ENCODE measurements at regions not wholly inside any gene's neighbourhood (a gene's known extent, or its start where the extent isn't known, plus 50 kb on each side); places are given as distances from the start of the nearest gene placed in this dataset.

- H3K18ac ChIP-seq (ENCODE audit: low read depth in 1 of 2, low read length in 2 of 2): no peak overlapping the region
- no peak overlapping the region for H2AK5ac ChIP-seq (ENCODE audit: low read length, severe bottlenecking)
- H3K4me1 ChIP-seq (ENCODE audit: control insufficient read depth, insufficient read depth, low read depth, low read length): no peaks in the 10 kb centered on the region
- WGBS: 89% methylated on average over 1 of the region's 1 CpG
- H3K79me1 ChIP-seq (replicated peaks; ENCODE audit: low read length, poor library complexity, severe bottlenecking): no peaks in the 10 kb centered on the region
- no peak overlapping the region for H2BK15ac ChIP-seq (ENCODE audit: low read depth, poor library complexity, severe bottlenecking)
- no peak overlapping the region for H2AFZ ChIP-seq (ENCODE audit: low read depth, low read length)
- no peak overlapping the region for H2BK5ac ChIP-seq (ENCODE audit: low read depth, low read length, poor library complexity, severe bottlenecking)
- no peak overlapping the region for H4K91ac ChIP-seq (ENCODE audit: low read length)
- no peaks in the 10 kb centered on the region for H3K36me3 ChIP-seq (ENCODE audit: control insufficient read depth in 1 of 2, insufficient read depth in 2 of 2, low read depth in 1 of 2, low read length in 2 of 2)
- no peak for DNase-seq
- peaks cover 8% of the 10 kb centered on the region for H3K9me3 ChIP-seq (ENCODE audit: control insufficient read depth, low read length)
- H3K27me3 ChIP-seq (ENCODE audit: control insufficient read depth in 1 of 2, insufficient read depth in 1 of 2, low read length in 2 of 2): no peaks in the 10 kb centered on the region
- no peak overlapping the region for H3K23ac ChIP-seq (ENCODE audit: low read length in 2 of 2)
- no peak overlapping the region for H3K14ac ChIP-seq (ENCODE audit: low read length in 2 of 2)
- H3K9ac ChIP-seq (ENCODE audit: low read length): no peak overlapping the region
- no peak overlapping the region for H3K4me2 ChIP-seq (ENCODE audit: low read length, poor library complexity, severe bottlenecking)
- no peak overlapping the region for H3K4ac ChIP-seq (ENCODE audit: low read depth in 1 of 2, low read length in 2 of 2)
- H2BK12ac ChIP-seq (ENCODE audit: low read length in 2 of 2): no peak overlapping the region
- H3K27ac ChIP-seq (ENCODE audit: low read length, poor library complexity, severe bottlenecking): no peak overlapping the region
- no peak overlapping the region for H3K4me3 ChIP-seq (ENCODE audit: insufficient read depth in 1 of 2, low read depth in 1 of 2, low read length in 2 of 2)
- no peak overlapping the region for H4K8ac ChIP-seq (ENCODE audit: low read length)
- no peak overlapping the region for H2BK120ac ChIP-seq (ENCODE audit: low read depth, low read length)
These were observed 311.5 kb upstream of the DCBLD2 start for GRCh38 chr3:99212969-99213368.

- H2AK5ac ChIP-seq (ENCODE audit: low read length, severe bottlenecking): no peak overlapping the region
These were observed 309.8 kb upstream of the DCBLD2 start for GRCh38 chr3:99211309-99211708.

GRCh38 chr3:99199021-99199420 lies 297.5 kb upstream of the DCBLD2 start:
- no peak for DNase-seq
- H3K27me3 ChIP-seq (ENCODE audit: control insufficient read depth in 1 of 2, insufficient read depth in 1 of 2, low read length in 2 of 2): no peaks in the 10 kb centered on the region
- no peak overlapping the region for H2BK120ac ChIP-seq (ENCODE audit: low read depth, low read length)
- H3K4me2 ChIP-seq (ENCODE audit: low read length, poor library complexity, severe bottlenecking): no peak overlapping the region
- H3K79me1 ChIP-seq (replicated peaks; ENCODE audit: low read length, poor library complexity, severe bottlenecking): no peaks in the 10 kb centered on the region
- 89% methylated on average over 3 of the region's 3 CpGs for WGBS
- no peak overlapping the region for H2BK15ac ChIP-seq (ENCODE audit: low read depth, poor library complexity, severe bottlenecking)
- no peak overlapping the region for H2BK5ac ChIP-seq (ENCODE audit: low read depth, low read length, poor library complexity, severe bottlenecking)
- no peak overlapping the region for H4K91ac ChIP-seq (ENCODE audit: low read length)
- peaks cover 5% of the 10 kb centered on the region for H3K9me3 ChIP-seq (ENCODE audit: control insufficient read depth, low read length)
- no peak overlapping the region for H3K18ac ChIP-seq (ENCODE audit: low read depth in 1 of 2, low read length in 2 of 2)
- no peak overlapping the region for H3K27ac ChIP-seq (ENCODE audit: low read length, poor library complexity, severe bottlenecking)
- H2AFZ ChIP-seq (ENCODE audit: low read depth, low read length): no peak overlapping the region
- H3K23ac ChIP-seq (ENCODE audit: low read length in 2 of 2): no peak overlapping the region
- no peak overlapping the region for H2AK5ac ChIP-seq (ENCODE audit: low read length, severe bottlenecking)
- H3K9ac ChIP-seq (ENCODE audit: low read length): no peak overlapping the region
- no peak overlapping the region for H4K8ac ChIP-seq (ENCODE audit: low read length)
- H3K4me3 ChIP-seq (ENCODE audit: insufficient read depth in 1 of 2, low read depth in 1 of 2, low read length in 2 of 2): no peak overlapping the region
- H3K4ac ChIP-seq (ENCODE audit: low read depth in 1 of 2, low read length in 2 of 2): no peak overlapping the region
- no peak overlapping the region for H3K14ac ChIP-seq (ENCODE audit: low read length in 2 of 2)
- no peak overlapping the region for H2BK12ac ChIP-seq (ENCODE audit: low read length in 2 of 2)
- no peaks in the 10 kb centered on the region for H3K4me1 ChIP-seq (ENCODE audit: control insufficient read depth, insufficient read depth, low read depth, low read length)
- no peaks in the 10 kb centered on the region for H3K36me3 ChIP-seq (ENCODE audit: control insufficient read depth in 1 of 2, insufficient read depth in 2 of 2, low read depth in 1 of 2, low read length in 2 of 2)

More at GRCh38 chr3:99211309-99211708, 309.8 kb upstream of the DCBLD2 start:
- no peak overlapping the region for H2AFZ ChIP-seq (ENCODE audit: low read depth, low read length)
- no peak overlapping the region for H4K91ac ChIP-seq (ENCODE audit: low read length)
- DNase-seq: no peak
- H3K9me3 ChIP-seq (ENCODE audit: control insufficient read depth, low read length): peaks cover 3% of the 10 kb centered on the region
- H2BK15ac ChIP-seq (ENCODE audit: low read depth, poor library complexity, severe bottlenecking): no peak overlapping the region
- H3K9ac ChIP-seq (ENCODE audit: low read length): no peak overlapping the region
- H2BK5ac ChIP-seq (ENCODE audit: low read depth, low read length, poor library complexity, severe bottlenecking): no peak overlapping the region
- H3K27me3 ChIP-seq (ENCODE audit: control insufficient read depth in 1 of 2, insufficient read depth in 1 of 2, low read length in 2 of 2): no peaks in the 10 kb centered on the region
- no peak overlapping the region for H3K18ac ChIP-seq (ENCODE audit: low read depth in 1 of 2, low read length in 2 of 2)
- no peaks in the 10 kb centered on the region for H3K36me3 ChIP-seq (ENCODE audit: control insufficient read depth in 1 of 2, insufficient read depth in 2 of 2, low read depth in 1 of 2, low read length in 2 of 2)
- WGBS: 90% methylated on average over 2 of the region's 2 CpGs
- no peak overlapping the region for H4K8ac ChIP-seq (ENCODE audit: low read length)
- H3K4me2 ChIP-seq (ENCODE audit: low read length, poor library complexity, severe bottlenecking): no peak overlapping the region
- no peak overlapping the region for H3K23ac ChIP-seq (ENCODE audit: low read length in 2 of 2)
- H3K27ac ChIP-seq (ENCODE audit: low read length, poor library complexity, severe bottlenecking): no peak overlapping the region
- no peaks in the 10 kb centered on the region for H3K79me1 ChIP-seq (replicated peaks; ENCODE audit: low read length, poor library complexity, severe bottlenecking)
- H2BK120ac ChIP-seq (ENCODE audit: low read depth, low read length): no peak overlapping the region
- no peak overlapping the region for H3K4me3 ChIP-seq (ENCODE audit: insufficient read depth in 1 of 2, low read depth in 1 of 2, low read length in 2 of 2)
- H3K4ac ChIP-seq (ENCODE audit: low read depth in 1 of 2, low read length in 2 of 2): no peak overlapping the region
- H3K14ac ChIP-seq (ENCODE audit: low read length in 2 of 2): no peak overlapping the region
- H2BK12ac ChIP-seq (ENCODE audit: low read length in 2 of 2): no peak overlapping the region
- H3K4me1 ChIP-seq (ENCODE audit: control insufficient read depth, insufficient read depth, low read depth, low read length): no peaks in the 10 kb centered on the region

GRCh38 chr3:99191186-99191585 lies 289.7 kb upstream of the DCBLD2 start:
- no peak overlapping the region for H3K9ac ChIP-seq (ENCODE audit: low read length)
- H2AK5ac ChIP-seq (ENCODE audit: low read length, severe bottlenecking): no peak overlapping the region
- 98% methylated on average over 2 of the region's 3 CpGs for WGBS

More at GRCh38 chr3:99191186-99191585, 289.7 kb upstream of the DCBLD2 start:
- H3K4me1 ChIP-seq (ENCODE audit: control insufficient read depth, insufficient read depth, low read depth, low read length): no peaks in the 10 kb centered on the region
- no peak overlapping the region for H2BK15ac ChIP-seq (ENCODE audit: low read depth, poor library complexity, severe bottlenecking)
- no peak overlapping the region for H3K14ac ChIP-seq (ENCODE audit: low read length in 2 of 2)
- no peak overlapping the region for H3K4me2 ChIP-seq (ENCODE audit: low read length, poor library complexity, severe bottlenecking)
- no peak overlapping the region for H2AFZ ChIP-seq (ENCODE audit: low read depth, low read length)
- H3K4me3 ChIP-seq (ENCODE audit: insufficient read depth in 1 of 2, low read depth in 1 of 2, low read length in 2 of 2): no peak overlapping the region
- H2BK5ac ChIP-seq (ENCODE audit: low read depth, low read length, poor library complexity, severe bottlenecking): no peak overlapping the region
- H3K27me3 ChIP-seq (ENCODE audit: control insufficient read depth in 1 of 2, insufficient read depth in 1 of 2, low read length in 2 of 2): no peaks in the 10 kb centered on the region
- H3K4ac ChIP-seq (ENCODE audit: low read depth in 1 of 2, low read length in 2 of 2): no peak overlapping the region
- no peaks in the 10 kb centered on the region for H3K79me1 ChIP-seq (replicated peaks; ENCODE audit: low read length, poor library complexity, severe bottlenecking)
- no peak overlapping the region for H4K91ac ChIP-seq (ENCODE audit: low read length)
- no peak overlapping the region for H3K23ac ChIP-seq (ENCODE audit: low read length in 2 of 2)
- DNase-seq: no peak
- no peak overlapping the region for H3K27ac ChIP-seq (ENCODE audit: low read length, poor library complexity, severe bottlenecking)
- H2BK12ac ChIP-seq (ENCODE audit: low read length in 2 of 2): no peak overlapping the region
- H4K8ac ChIP-seq (ENCODE audit: low read length): no peak overlapping the region
- H3K9me3 ChIP-seq (ENCODE audit: control insufficient read depth, low read length): peaks cover 2% of the 10 kb centered on the region
- no peaks in the 10 kb centered on the region for H3K36me3 ChIP-seq (ENCODE audit: control insufficient read depth in 1 of 2, insufficient read depth in 2 of 2, low read depth in 1 of 2, low read length in 2 of 2)
- no peak overlapping the region for H2BK120ac ChIP-seq (ENCODE audit: low read depth, low read length)
- H3K18ac ChIP-seq (ENCODE audit: low read depth in 1 of 2, low read length in 2 of 2): no peak overlapping the region
